Bronchial epithelial cell (primary cell): ENCODE measurements at regions not wholly inside any gene's neighbourhood (a gene's known extent, or its start where the extent isn't known, plus 50 kb on each side); places are given as distances from the start of the nearest gene placed in this dataset.

Experiments
- DNase-seq: peaks from one replicate; pipeline ENCODE4 v3.0.0-alpha.2; 2010; ENCODE audit warnings: low read depth
- FAIRE-seq: peaks from 2 replicates; lab custom pipeline; 2011; peaks lifted over from hg19 to GRCh38; lab: Jason Lieb, UNC
- H3K27me3 ChIP-seq: 2 replicates; pipeline ENCODE4 v1.5.1; 2011; ENCODE audit warnings: low read length; ENCODE audit not compliant: control insufficient read depth, insufficient read depth
- H3K36me3 ChIP-seq: 2 replicates; pipeline ENCODE4 v1.5.1; 2011; ENCODE audit warnings: low read length; ENCODE audit not compliant: control insufficient read depth, insufficient read depth
- H3K4me3 ChIP-seq: 2 replicates; pipeline ENCODE4 v1.5.1; 2011; ENCODE audit warnings: mild to moderate bottlenecking, low read depth, low read length, control low read depth
- CTCF ChIP-seq: IDR thresholded peaks from 2 replicates; pipeline ENCODE4 v1.5.1; 2011; ENCODE audit warnings: mild to moderate bottlenecking, moderate library complexity, low read length, control low read depth, inconsistent platforms; ENCODE audit not compliant: insufficient read depth, severe bottlenecking

DNA sequence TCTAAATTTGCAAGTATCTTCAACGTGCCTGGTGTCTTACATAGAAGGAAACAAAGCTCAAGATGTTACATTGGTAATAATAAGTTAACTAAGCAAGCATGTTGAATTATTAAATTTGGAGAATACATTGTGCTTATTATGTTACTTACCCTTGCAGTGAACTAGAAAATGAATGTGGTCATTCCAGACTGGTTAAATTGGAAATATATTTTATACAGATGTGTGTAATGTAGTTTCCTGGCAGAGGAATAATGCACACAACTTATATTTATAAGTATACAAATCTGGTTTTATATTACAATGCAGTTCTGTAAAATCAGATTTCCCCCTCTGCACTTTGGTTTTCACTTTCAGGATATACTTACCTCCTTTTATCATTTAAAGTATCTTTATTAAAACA is 159.9 kb upstream of the SLIT2 start:
- H3K27me3 ChIP-seq, result no peaks in the 10 kb centered on the region
- no peaks in the 10 kb centered on the region for H3K36me3 ChIP-seq
- DNase-seq (no peak), FAIRE-seq (no peak)
- no peak overlapping the region for H3K4me3 ChIP-seq
- TF ChIP-seq CTCF, result no peak

GRCh38 chr4:20087522-20087911 is 164.2 kb upstream of the SLIT2 start:
- H3K4me3 ChIP-seq, result no peak overlapping the region
- H3K36me3 ChIP-seq, result no peaks in the 10 kb centered on the region
- DNase-seq (no peak), FAIRE-seq (no peak)
- TF ChIP-seq CTCF, result no peak
- H3K27me3 ChIP-seq, result no peaks in the 10 kb centered on the region

GRCh38 chr4:20086799-20087521 is 164.7 kb upstream of the SLIT2 start:
- DNase-seq, result no peak
- peak; percentile 18 for FAIRE-seq
- H3K27me3 ChIP-seq, result no peaks in the 10 kb centered on the region

DNA sequence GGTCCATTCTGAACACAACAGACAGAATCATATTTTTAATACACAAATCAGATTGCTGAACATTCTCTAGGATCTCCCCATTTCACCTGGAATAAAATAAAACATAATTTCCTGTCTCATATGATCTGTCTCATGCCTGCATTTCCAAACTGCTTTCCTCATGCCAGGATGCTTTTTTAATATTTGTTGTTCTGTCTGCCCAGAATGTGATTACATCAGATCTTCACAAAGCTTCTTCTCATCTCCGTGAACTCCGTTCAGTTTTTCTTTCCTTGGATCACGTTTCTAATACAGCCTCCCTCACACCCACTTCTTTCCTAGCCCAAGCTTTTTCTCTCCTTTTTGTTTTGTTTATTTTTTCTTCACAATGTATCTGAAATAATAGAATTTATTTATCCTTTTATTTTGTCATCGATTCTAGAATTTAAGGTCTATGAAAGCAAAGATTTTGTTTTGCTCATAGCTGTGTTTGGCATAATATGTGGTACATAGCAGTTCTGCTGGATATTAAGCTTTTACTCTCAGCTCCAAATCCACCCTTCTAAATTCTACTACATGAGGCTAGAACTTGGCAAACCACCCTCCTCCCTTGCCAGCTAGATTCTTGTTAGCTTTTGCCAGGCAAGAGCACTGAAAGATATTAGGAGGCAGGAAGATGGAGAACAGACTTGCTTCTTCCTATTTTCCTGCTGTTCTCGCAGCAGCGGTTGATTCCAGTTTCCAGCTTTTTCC is 165.5 kb upstream of the SLIT2 start:
- Histone ChIP-seq H3K36me3 (no peaks in the 10 kb centered on the region), H3K4me3 (no peak overlapping the region), H3K27me3 (no peaks in the 10 kb centered on the region)
- FAIRE-seq (no peak), DNase-seq (no peak)
- TF ChIP-seq CTCF, result no peak

More at GRCh38 chr4:20086799-20087521, 164.7 kb upstream of the SLIT2 start:
- Histone ChIP-seq H3K36me3 (no peaks in the 10 kb centered on the region), H3K4me3 (no peak overlapping the region)
- TF ChIP-seq CTCF, result no peak

DNA sequence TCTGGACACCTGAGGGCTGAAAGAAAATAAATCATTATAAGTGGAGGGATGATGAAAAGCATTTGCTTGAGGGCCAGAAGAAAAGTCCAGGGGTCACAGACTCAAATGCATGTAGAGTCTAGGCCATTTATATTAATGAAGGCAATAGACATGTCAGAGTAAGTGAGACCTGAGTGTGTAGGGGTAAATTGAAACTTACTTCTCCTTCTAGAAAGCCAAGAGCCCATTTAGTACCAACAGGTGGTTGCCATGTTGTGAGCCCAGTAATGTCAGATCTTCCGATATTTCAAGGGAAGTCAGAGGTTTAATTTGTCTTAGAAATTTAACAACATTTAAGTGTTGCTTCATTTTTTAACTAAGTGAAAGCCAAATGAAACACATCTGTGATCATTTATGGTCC is 166.1 kb upstream of the SLIT2 start:
- no peak overlapping the region for H3K4me3 ChIP-seq
- no peak for FAIRE-seq
- no peaks in the 10 kb centered on the region for H3K36me3 ChIP-seq
- no peak for TF ChIP-seq CTCF
- no peaks in the 10 kb centered on the region for H3K27me3 ChIP-seq
- no peak for DNase-seq
